Transverse colon (tissue), 4 donors: ENCODE measurements at regions not wholly inside any gene's neighbourhood (a gene's known extent, or its start where the extent isn't known, plus 50 kb on each side); places are given as distances from the start of the nearest gene placed in this dataset.

ENCODE experiments used
- EP300 ChIP-seq: sonication (generic); formaldehyde crosslinking; IDR thresholded peaks from one replicate; pipeline ENCODE4 v1.6.1; 2017; ENCODE audit warnings: antibody characterized with exemption, low read depth
- POLR2A ChIP-seq: fragments of 450-650 bp; IDR thresholded peaks from one replicate; pipeline ENCODE4 v1.6.1; 2016; ENCODE audit warnings: antibody characterized with exemption, mild to moderate bottlenecking, moderate library complexity
- POLR2AphosphoS5 ChIP-seq, 3 donors: sonication (generic); formaldehyde crosslinking; IDR thresholded peaks; one replicate each; pipeline ENCODE4 v1.6.1; 2016; ENCODE audit warnings: antibody characterized with exemption in 3 of 3
- TF ChIP-seq, protein P1 (sequence below), 5 experiments: fragments of 200-600 bp in 3 of 5; fragments of 450-650 bp in 2 of 5; sonication (generic) in 3 of 5; IDR thresholded peaks; 1 replicate in 2 of 5; 2 replicates in 3 of 5; pipeline ENCODE4 v1.5.1; 2016 to 2017; ENCODE audit warnings: antibody characterized with exemption in 5 of 5, inconsistent platforms in 3 of 5, mild to moderate bottlenecking in 2 of 5, moderate library complexity in 1 of 5

GRCh38 chr11:70825893-70826540 is 426.4 kb downstream of the SHANK2 start:
- TF ChIP-seq, protein P1, sequence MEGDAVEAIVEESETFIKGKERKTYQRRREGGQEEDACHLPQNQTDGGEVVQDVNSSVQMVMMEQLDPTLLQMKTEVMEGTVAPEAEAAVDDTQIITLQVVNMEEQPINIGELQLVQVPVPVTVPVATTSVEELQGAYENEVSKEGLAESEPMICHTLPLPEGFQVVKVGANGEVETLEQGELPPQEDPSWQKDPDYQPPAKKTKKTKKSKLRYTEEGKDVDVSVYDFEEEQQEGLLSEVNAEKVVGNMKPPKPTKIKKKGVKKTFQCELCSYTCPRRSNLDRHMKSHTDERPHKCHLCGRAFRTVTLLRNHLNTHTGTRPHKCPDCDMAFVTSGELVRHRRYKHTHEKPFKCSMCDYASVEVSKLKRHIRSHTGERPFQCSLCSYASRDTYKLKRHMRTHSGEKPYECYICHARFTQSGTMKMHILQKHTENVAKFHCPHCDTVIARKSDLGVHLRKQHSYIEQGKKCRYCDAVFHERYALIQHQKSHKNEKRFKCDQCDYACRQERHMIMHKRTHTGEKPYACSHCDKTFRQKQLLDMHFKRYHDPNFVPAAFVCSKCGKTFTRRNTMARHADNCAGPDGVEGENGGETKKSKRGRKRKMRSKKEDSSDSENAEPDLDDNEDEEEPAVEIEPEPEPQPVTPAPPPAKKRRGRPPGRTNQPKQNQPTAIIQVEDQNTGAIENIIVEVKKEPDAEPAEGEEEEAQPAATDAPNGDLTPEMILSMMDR (IDR thresholded peaks at IDR 0.05) = no peak
- no peak for TF ChIP-seq POLR2A
- no peak for TF ChIP-seq EP300
- TF ChIP-seq POLR2AphosphoS5 (IDR thresholded peaks at IDR 0.05) = no peak
